NCI-H2196 treated with DMSO at 0.1 percent for 48 hours (cell line): ENCODE measurements at regions not wholly inside any gene's neighbourhood (a gene's known extent, or its start where the extent isn't known, plus 50 kb on each side); places are given as distances from the start of the nearest gene placed in this dataset.
"Not testable (repeated sequence)": the region's sequence is repeated elsewhere in the genome, so short reads cannot be mapped to it uniquely, and the experiment has no call there.

ENCODE experiments used
- DNase-seq: peaks from one replicate; lab custom pipeline; 2025; ENCODE audit not compliant: unreplicated experiment; lab: John Stamatoyannopoulos, UW

GRCh38 chr16:85202051-85202601, 89.9 kb upstream of the CIBAR2 start:
- no peak for DNase-seq

- DNase-seq = no peak
Measured at GRCh38 chr16:85202631-85203461, 90.6 kb upstream of the CIBAR2 start.

- no peak for DNase-seq
Measured at GRCh38 chr16:85203462-85203813, 91.2 kb upstream of the CIBAR2 start.

- DNase-seq = no peak
Measured at GRCh38 chr16:85204242-85205010, 92.2 kb upstream of the CIBAR2 start.

GRCh38 chr16:85205257-85205656, 93.0 kb upstream of the CIBAR2 start:
- DNase-seq = not testable (repeated sequence)

GRCh38 chr16:85205747-85206471, 93.6 kb upstream of the CIBAR2 start:
- no peak for DNase-seq

- no peak for DNase-seq
Measured at GRCh38 chr16:85206472-85207356, 94.4 kb upstream of the CIBAR2 start.

- DNase-seq = no peak
Measured at GRCh38 chr16:85207357-85207921, 95.2 kb upstream of the CIBAR2 start.

- DNase-seq = no peak
Measured at GRCh38 chr16:85208181-85208580, 95.9 kb upstream of the CIBAR2 start.

GRCh38 chr16:85208643-85209520, 96.6 kb upstream of the CIBAR2 start:
- DNase-seq = no peak

GRCh38 chr16:85209526-85210121, 97.4 kb upstream of the CIBAR2 start:
- DNase-seq = no peak

- no peak for DNase-seq
Measured at GRCh38 chr16:85210423-85211169, 98.3 kb upstream of the CIBAR2 start.

- no peak for DNase-seq
Measured at GRCh38 chr16:85211271-85211801, 99.1 kb upstream of the CIBAR2 start.

GRCh38 chr16:85213926-85214675, 101.8 kb upstream of the CIBAR2 start:
- no peak for DNase-seq

- DNase-seq = no peak
Measured at GRCh38 chr16:85215478-85216118, 103.3 kb upstream of the CIBAR2 start.

GRCh38 chr16:85216522-85217375, 104.5 kb upstream of the CIBAR2 start:
- DNase-seq = no peak
